HG03045 (cell line): ENCODE measurements at regions not wholly inside any gene's neighbourhood (a gene's known extent, or its start where the extent isn't known, plus 50 kb on each side); places are given as distances from the start of the nearest gene placed in this dataset.

Experiments used
- ATAC-seq: cut with Tn5 transposase; IDR thresholded peaks from one replicate; pipeline ENCODE4 v1.9.1; 2021; ENCODE audit warnings: mild to moderate bottlenecking, moderate library complexity; ENCODE audit not compliant: unreplicated experiment

DNA sequence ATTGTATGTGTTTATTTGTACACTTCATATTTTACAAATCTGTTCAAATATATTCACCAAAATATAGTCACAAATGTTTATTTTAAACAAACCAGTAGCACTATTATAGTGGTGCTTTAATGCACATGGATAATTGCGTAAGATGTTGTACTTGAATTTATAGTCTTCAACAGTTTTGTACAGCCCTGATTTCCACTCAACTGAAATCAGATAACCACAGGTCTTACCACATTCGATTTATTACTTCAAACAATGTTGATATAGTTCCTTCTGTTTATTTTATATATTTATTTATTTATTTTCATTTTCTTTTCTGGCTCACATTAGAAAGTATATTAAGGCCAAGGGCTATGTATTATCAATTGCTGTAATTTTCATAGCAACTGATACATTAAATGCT, 99.4 kb upstream of the ZNF804A start:
- ATAC-seq, result no peak

DNA sequence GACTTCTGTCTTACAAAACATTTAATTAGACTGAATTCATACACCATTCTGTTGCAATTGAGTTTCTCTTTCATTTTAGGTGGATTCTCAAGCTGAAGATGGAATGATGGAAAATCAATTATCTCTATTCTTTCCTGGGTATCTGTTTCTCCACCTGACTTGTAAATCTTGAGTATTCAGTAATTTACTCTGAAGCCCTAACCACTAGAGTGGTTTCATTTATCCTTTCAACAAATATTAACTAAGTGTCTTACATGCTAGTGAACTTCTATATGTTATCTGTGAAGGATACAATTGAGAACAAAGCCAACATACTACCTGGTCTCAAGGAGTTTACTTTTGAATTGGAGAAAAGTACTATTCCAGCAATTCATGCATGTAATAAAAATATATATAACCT, 94.1 kb upstream of the ZNF804A start:
- ATAC-seq, result no peak

DNA sequence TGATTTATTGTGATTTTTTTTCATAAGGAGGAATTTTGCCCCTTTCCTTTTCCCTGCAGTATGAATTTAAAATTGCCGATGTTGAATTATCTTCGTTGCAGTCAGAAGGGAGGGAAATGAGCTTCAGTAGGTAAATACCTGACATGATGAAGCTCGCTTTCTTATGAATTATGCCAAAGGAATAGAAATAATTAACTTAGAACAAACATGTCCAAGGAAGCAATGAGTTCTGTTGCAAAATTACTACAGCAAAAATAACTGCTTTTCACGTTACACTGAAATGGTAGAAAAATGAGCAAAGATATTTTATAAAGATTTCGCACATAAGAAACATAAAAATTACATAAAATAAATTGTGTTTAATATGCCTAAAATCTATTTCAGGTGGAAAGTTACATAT, 91.1 kb upstream of the ZNF804A start:
- no peak for ATAC-seq

DNA sequence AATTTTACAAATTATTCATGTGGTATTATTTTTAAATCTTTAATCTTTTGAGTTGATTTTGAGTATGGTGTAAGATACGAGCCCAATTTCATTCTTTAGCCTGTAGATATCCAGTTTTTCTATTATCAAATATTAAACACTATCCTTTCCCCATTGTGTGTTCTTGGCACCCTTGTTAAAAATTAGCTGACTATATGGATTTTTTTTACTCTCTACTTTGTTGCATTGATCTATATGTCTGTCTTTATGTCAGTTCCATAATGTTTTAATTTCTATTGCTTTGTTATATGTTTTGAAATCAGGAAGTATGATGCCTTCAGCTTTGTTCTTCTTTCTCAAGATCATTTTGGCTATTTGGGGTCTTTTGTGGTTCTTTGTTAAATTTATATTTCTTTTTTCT, 80.9 kb upstream of the ZNF804A start:
- ATAC-seq, result no peak

DNA sequence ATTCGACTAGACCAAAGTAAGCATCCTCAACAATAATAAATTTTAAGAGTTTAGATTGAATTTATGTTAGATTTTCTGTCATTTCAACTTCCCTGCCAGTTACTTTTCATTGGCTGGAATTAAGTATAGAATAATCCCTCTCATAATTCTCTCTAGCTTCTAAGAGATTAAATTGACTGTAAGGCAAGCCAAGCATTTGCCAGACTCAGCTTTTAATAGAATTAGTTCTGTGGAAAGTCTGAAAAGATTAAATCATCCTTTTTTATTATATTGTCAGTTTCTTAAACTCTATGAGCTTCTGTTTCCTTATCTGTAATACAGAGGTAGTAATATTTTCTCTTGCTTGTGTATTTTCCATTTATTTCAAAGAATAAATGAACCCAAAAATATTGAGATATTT, 77.9 kb upstream of the ZNF804A start:
- ATAC-seq, result no peak

DNA sequence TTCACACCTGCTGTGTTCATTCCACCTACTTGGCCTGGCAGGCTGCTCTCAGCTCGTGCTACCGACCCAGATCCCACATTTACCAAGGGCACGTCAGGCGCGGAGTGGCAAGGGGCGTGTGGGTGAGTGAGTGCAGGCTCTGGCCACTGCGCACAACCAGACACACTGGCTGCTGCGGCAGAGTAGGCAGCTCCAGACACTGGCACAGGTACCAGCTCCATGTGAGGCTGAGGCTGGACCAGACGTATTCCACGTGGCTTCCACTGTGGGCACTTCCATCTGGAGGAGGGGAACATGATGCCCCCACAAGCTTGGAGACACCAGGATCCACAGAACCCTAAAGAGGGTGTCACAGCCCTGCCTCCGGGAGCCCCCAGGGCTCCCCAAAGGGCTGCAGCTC, 74.6 kb upstream of the ZNF804A start:
- no peak for ATAC-seq

DNA sequence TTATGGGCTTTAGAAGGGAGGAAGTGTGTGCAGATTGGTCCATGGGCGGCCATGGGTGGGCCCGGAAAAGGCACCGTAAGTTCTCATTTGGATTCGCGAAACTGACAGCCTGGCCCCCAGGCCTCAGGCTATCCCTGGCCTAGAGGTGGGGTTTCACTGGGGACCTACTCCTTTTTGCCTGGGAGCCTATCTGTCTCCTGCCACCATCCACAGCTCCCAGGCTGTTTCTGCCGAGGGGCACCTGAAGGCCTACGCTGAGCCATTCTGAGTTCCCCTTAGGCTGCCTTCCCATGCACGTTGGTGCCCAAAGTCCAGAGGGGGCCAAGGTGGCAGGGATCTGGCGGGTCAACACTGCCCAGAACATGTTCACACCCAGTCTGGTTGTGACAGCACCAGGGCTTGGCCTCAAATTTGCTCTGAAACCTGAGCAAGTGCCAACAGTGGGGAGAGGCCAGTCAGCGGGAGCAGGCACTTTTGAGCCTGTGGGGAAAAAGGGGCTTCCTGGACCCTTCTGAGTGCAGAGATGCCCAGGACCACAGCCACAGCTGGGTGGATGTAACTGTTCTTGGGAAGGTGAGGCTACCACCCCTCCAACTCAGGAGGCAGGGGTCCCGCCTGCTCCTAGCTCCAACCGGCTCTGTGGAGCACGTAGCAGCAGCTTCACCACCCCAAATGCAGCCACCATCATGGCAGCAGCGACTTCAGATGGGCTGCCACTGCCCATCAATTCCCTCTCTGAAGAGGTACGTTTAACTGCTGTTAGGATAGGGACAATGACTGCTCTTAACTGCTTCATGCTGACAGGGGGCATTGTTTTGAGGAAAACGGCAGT, 73.6 kb upstream of the ZNF804A start:
- ATAC-seq, result no peak

DNA sequence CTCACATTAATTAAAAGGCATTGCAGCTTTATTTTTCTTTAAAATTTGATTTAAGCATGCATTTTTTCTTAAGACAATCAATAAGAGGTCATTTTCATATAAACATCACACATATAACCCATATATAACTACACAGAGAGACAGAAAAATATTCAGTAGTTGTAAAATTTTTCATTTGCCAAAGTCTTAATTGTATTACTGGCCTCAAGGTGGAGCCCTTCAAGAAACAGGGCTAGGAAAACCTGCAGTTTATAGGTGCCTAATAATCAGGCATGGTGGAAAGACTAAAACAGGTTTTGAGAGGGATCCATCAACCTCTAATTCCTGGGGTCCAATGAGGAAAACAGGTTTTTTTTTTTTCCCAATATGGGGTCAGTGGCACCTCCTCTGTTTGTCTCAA, 71.3 kb upstream of the ZNF804A start:
- ATAC-seq, result no peak

DNA sequence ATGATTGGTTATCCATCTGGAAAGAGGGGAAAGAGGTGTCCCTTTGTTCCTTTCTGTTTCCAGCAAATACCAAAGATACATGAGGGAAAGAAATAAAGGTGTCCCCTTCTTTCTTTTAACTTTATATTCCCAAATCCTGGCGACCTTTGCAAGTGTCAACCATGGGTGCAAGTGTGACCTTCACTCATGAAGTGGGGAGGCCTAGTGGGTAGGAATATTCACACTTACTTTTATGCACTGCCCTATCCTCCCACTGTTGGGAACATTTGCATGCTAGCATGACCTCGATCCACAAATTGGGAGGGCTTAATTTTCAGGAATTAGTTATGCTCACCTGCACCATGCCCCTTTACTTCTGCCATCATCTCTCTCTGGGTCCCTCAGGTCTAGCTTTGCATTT, 70.2 kb upstream of the ZNF804A start:
- ATAC-seq, result no peak

DNA sequence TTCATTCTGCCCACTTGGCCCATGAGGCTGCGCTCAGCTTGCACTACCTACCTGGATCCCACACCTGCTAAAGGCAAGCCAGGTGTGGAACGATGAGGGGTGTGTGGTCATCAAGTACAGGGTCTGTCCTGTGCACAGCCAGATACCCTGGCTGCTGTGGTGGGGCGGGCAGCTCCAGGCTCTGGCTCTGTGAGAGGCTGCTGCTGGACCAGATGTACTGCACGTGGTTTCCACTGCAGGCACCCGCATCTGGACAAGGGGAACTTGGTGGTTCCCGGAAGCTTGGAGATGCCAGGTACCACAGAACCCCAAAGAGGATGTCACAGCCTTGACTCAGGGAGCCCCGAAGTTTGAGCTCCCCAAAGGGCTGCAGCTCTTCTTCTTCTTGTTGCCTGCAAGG, 68.1 kb upstream of the ZNF804A start:
- no peak for ATAC-seq

DNA sequence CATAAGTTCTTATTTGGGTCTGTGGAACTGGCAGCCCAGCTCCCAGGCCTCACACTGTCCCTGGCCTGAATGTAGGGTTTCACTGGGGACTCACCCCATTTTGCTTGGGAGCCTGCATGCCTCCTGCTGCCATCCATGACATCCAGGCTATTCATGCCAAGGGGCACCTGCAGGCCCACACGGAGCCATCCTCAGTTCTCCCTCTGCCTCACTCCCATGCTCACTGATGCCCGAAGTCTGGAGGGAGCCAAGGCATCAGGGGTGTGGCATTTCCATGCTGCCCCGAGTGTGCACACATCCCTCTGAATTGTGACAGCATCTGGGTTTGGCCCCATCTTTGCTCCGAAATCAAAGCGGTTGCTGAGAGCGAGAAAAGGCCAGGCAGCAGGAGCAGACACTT, 67.4 kb upstream of the ZNF804A start:
- ATAC-seq, result no peak

DNA sequence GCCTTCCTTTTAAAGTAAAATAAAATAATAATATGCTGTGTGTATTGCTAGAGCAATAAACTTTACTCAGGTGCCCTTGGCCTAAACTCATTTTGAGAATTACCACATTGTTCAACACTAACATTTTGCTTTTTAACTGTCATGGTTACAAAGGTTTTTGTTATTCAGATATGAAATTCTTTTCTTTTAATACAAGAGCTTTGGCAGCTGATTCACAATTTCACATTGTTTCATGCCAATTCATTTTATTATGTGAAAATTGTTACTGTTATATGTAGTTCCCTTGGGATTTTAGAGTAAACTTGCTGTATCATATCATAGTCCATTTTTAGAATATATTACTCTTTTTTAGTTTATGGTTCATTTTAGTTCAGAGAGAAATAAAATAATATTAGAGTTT, 65.8 kb upstream of the ZNF804A start:
- no peak for ATAC-seq

DNA sequence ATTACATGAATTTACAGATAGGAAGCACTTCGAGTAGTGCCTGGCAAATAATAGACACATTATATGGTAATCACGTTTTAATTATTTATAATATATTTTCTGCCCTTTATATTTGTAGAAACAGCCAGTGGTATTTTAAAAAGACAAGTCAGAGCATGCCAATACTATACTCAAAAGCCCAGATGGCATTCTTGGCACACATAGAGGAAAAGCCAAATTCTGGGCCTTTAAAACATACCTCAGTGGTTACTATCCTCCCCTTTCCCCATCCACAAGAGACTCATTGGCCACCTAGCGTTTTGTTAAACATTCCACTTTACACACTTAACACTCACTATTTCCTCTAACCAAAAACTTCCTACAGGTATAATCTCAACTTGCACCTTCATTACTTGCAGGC, 63.3 kb upstream of the ZNF804A start:
- no peak for ATAC-seq

DNA sequence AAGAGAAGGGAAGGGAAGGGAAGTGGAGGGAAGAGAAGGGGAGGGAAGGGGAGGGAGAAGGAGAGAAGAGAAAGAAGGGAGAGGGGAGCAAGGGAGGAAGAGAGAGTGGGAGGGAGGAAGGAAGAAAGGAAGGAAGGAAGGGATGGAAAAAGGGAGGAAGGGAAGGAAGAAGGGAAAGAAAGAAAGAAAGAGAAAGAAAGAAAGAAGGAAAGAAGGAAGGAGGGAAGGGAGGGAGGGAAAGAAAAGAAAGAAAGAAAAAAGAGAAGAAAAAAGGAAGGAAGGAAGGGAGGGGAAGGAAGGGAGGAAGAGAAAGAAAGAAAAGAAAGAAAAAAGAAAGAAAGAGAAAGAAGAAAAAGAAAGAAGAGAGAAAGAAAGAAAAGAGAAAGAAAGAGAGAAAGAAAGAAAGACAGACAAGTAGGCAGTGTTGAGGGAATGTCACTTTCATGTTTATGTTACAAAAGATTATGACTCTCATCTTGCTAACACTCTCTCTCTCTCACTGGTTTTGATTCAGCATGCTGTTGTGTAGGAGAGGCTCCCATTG, 58.0 kb upstream of the ZNF804A start:
- ATAC-seq, result no peak

DNA sequence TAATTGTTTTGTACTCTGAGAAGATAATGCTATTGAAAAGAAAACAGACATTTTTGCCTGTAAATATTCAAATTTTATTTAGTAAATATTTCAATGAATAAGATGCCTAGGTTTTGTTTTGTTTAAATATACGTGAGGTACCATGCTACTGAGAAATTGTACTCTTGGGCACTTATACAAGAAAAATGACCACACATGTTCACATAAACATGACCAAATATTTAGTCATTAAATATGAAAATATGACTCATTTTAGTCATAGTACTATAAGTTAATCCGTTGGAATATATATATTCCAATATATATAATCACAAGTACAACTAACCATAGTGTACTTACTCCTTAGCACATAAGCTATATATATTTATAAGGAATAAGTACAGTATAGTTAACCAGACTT, 56.7 kb upstream of the ZNF804A start:
- ATAC-seq, result no peak

DNA sequence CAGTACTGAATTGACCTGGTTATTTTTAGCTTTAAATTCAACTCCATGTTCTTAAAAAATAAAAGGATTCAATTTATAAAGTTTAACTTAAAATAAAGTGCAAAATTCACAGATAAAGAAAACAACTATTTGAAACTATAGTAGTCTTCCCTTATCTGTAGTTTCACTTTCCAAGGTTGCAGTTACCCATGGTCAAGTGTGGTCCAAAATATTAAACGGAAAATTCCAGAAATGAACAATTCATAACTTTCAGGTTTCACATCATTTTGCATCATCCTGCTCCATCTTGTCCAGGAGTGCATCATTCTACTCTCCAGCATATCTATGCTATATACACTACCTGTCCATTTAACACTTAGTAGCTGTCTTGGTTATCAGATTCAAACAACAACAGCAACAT, 54.5 kb upstream of the ZNF804A start:
- no peak for ATAC-seq
